ENCODE measurements at regions not wholly inside any gene's neighbourhood (a gene's known extent, or its start where the extent isn't known, plus 50 kb on each side); places are given as distances from the start of the nearest gene placed in this dataset.
A peak's percentile ranks its signal among the peaks of the same experiment; 100 is the strongest.
"Not testable (repeated sequence)": the region's sequence is repeated elsewhere in the genome, so short reads cannot be mapped to it uniquely, and the experiment has no call there.

DNA sequence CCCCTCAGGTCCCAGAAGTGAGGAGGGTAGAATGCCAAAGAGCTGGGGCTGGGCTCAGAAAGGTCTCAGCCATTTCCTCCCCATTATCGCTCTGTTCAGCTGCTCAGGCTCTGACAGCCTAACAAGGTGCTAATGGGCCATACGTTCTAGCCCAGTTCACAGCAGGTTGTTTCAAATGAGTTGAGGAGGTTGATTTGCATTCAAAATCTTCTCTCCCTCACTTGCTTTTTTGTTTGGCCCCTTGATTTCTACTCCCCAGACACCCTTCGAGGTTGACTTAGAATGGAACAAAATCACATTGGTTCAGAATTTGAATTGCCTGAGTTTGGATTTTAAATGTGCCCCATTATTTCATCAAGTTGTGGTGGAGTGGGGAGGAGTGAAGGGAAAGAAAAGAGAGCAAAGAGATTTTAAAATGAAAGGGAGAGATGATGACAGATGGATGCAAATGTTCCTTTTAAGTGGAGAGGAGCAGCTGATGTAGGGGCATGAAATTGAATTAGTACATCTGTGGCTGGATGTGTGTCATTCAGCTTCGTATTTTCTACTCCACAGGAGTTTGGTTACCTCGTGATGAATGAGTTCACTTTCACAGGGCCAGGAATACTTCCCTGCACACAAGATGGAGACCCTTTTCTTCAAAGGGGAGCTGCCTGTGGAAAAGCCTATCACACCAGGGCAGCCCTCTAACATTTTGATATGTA is 425.8 kb upstream of the CAMK1G start:
- no peak for DNase-seq

DNA sequence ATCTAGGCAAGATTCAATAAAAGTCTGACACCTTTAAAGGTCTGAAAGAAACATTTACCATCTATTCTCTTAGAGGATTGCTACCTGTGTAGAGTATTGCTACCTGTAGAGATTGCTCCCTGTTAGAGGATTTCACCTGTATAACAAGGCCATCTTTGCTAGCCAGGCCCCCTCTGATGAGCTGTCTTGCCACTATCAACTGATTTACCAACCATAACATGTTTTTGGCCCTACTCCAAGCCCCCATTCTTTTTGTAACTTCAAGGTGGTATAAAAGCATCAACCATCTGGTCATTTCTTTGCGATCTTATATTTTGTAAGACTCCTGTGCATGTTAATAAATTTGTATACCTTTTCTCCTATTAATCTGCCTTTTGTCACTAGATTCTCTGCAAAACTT is 424.7 kb upstream of the CAMK1G start:
- DNase-seq: no peak

DNA sequence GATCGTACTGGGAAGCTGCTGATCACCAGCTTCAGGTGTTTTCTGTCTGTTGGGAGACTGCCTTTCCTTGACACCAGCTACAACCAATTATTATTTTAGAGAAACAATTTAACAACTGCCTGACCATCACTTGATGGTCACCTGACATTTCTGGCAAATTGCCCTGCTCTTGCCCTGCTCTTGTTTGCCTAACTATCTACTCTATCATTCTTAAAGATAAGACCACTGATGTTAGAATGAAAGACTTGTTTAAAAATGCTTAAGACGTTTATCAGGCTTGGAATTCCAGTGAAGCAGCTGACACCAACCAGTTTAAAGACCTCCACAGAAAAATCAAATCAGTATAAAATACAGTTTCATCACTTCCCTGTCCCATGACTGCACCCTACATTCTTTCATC is 423.3 kb upstream of the CAMK1G start:
- no peak for DNase-seq

DNA sequence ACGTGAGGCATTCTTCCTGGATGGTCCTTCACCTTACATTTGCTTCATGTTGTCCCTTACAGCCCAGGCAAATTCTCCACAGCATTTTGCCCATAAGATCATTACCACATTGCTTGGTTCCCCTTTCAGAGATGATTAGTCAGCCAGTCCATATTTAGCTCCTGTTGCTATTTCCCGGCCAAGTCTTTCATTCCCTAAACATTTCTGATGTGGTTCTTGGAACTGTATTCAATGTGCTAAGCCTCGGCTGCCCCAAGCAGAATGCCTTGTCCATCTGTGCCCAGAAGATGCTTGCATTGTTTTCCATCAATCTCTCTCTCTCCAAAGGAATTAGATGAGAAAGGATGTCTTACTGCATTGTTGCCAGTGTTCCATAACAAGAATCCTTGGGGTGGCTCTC is 420.9 kb upstream of the CAMK1G start:
- no peak for DNase-seq

DNA sequence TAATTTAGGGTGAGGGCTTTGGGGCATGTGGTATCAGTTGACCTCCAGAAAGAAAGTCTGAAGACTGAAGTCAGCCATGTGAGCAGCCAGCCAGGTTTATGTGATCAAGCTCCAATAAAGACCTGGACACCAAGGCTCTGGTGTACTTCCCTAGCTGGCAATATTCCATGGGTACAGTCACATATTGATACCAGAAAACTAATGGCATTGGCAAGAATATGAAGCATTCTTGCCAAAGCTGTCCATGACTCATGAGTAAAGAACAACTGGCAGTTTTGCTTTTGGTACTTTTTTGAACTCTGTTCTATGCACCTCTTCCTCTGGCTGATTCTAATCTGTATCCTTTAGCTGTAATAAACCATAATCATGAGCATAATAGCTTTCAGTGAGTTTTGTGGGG is 415.3 kb upstream of the CAMK1G start:
- no peak for DNase-seq

DNA sequence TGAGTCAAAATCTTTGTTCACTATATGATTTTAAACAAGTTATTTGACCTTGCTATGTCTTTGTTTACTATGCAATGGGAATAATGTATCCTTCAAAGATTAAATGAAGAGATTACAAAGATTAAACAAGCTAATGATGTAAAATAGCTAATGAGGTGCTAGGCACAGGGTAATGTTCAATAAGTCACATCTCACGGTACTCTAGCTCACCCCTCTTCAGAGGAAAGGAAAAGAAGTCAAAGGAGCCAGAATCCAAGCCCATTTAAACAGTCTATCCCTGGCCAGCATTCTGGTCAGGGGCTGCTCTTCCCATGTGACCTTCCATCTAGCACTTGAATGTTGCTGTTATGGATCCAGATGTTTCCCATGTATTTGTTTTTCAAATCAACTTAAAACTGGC is 412.4 kb upstream of the CAMK1G start:
- no peak for DNase-seq

DNA sequence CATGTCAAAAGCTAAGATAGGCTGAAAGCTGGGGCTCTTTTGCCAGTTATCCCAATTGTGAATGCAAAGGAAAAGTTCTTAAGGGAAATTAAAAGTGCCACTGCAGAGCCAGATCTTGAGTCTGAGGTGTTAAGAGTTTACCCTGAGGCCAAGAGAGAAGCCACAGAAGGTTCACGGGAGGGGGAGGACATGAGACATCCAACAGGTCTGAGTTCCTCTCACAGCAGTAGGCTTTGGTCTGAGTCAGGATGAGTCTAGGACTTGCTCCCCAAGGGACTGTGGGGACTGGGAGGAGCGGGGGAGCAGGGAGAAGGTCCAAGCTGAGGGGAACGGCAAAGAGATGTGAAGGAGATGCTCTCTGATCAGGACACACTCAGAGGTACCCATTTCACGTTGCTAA is 411.2 kb upstream of the CAMK1G start:
- no peak for DNase-seq

DNA sequence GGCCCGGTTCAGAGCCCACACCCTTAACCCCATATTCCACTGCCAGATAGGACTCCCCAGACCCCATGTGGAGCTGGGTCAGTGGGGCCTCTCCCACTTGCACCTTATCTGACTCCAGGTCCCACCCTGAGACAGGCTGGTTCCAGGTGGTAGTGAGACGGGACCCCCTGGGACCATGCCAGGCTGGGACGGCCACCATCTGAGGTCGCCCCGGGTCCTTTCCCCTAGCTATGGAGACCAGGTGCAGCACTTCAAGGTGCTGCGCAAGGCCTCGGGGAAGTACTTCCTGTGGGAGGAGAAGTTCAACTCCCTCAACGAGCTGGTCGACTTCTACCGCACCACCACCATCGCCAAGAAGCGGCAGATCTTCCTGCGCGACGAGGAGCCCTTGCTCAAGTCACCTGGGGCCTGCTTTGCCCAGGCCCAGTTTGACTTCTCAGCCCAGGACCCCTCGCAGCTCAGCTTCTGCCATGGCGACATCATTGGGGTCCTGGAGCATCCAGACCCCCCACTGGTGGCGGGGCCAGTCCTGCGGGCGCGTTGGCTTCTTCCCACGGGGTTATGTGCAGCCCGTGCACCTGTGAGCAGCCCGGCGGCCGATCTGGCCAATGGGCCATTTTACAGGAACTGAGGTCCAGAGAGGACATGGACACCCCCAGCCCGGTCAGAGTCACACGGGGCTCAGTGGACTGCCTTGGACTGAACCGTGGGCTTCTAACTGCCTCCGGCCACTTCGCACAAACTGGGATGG is 410.5 kb upstream of the CAMK1G start:
- not testable (repeated sequence) for DNase-seq

DNA sequence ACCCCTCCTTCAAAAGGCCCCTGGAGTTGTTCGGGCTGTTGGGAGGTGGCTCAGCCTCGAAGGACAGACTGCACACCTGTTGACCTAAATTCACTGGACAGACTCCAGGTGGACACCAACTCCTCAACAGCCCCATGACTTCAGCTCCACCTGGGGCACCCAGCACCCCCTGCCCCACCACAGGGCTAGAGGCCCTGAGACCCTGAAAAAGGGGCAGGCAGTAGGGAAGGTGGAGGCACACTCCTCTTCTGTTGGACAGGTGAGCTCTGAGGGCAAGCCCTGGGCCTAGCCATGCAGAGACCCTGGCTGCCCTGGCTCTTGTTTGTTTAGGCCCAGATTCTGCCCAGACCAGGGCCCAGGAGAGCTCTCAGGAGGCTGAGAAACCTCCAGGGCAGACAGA is 409.7 kb upstream of the CAMK1G start:
- DNase-seq: not testable (repeated sequence)

DNA sequence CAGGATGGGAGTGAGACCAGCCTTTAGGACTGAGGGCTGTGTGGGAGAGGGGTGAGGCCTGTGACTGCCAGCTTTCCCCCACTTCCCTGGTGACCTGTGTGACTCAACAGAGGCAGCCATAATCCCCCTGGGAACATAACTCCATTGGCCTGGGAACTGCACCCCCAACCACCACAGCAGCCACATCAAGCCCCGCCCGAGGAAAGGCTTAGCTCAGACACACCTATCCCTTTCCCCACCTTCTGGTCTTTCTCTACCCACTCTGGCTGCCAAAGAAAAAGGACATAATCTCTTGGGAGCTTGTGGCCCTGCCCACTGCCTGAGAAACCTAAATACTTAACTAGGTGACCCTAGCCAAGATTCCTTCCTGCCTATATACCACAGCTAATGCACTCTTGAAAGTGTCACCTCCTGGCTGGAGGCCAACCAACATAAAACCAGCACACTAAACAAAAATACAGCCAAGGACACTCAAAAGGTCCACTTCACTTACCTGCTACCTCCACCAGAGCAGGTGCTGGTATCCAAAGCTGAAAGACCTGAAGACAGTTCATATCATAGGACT is 406.6 kb upstream of the CAMK1G start:
- DNase-seq: no peak

DNA sequence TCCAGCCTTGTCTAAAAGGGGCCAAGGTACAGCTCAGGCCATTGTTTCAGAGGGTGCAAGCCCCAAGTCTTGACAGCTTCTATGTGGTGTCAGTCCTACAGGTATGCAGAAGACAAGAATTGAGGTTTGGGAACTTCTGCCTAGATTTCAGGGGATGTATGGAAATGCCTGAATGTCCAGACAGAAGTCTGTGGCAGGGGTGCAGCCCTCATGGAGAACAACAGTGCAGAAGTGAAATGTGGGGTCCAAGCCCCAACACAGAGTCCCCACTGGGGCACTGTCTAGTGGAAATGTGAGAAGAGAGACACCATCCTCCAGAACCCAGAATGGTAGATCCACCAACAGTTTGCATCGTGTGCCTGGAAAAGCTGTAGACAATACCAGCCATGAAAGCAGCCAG is 400.3 kb upstream of the CAMK1G start:
- no peak for DNase-seq

DNA sequence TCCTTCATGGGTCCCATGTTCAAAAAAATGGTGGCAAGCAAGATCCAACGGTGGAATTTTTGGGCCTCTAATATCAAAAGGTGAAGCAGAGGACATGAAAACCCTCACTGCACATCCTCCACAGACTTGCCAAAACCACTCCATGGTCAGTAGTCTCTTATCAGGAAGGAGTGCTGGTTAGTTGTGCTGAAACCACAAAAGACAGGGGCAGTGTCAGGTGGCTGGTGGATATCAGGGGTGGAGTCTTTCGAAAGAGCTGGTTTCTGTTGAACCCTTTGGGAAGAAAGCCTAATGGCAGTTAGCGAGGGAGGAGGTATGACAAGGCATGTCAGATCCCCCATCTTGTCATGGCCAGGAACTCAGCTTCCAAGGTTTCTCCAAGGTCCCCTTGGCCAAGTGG is 395.9 kb upstream of the CAMK1G start:
- no peak for DNase-seq

DNA sequence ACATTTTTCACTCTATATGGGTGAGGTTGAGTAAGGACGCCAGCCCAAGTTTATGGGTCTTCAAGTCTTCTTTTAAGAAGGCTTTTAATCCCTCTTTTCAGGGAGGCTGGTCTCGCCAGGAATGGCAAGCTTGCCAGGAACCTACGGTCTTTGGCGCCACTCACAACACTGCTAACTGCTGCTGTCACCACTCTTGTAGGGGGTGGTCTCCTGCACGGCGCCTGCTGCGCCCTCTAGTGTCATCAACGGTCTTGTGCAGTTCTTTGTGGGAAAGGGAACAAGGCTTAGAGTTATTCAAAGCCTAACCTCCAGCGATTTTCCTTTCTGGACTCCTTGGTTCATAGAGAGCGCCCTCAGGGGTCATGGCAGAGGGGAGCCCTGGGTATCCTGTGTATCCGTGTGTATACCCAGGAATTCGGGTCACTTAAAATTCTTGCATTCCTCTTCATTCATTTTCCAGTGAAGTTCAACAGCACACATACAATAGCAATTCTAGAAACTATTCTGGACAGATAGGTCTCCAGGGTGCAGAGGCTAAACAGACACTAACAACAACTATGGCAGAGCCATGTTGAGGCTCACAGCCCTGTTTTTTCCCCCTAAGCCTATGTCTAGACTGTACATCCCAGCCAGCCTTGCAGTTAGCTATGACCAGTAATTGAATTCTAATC is 392.8 kb upstream of the CAMK1G start:
- no peak for DNase-seq

DNA sequence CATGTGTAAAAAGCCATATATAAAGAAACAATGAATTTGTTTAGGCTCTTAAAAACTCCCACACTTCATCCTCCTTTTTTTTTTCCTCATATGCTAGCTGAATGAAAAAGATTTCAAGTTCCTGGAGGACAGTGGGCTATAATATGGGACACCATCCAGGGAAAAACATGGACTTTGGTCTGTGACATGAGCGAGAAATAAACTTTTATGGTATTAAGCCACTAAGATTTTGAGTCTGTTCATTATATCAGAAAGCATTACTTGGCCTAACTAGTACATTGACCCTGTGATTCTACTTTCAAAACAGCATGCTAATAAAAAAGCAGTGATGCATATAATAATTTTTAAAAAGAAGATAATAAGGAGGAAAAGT is 392.3 kb upstream of the CAMK1G start:
- no peak for DNase-seq

DNA sequence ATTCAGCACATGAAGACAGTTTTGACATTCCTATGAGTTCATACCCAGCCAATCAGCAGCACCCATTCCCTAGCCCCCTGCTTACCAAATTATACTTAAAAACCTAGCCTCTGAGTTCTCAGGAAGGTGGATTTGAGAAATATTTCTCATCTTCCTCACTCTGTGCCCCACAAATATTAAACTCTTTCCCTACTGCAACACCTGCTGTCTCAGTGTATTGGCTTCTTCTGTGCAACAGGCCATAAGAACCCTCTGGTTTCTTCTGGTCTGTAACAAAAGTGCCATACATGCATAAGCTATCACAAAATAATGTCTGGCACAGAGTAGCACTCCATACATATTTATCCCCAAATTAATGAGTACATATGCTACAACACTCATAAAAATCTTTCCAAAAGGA is 387.4 kb upstream of the CAMK1G start:
- no peak for DNase-seq

DNA sequence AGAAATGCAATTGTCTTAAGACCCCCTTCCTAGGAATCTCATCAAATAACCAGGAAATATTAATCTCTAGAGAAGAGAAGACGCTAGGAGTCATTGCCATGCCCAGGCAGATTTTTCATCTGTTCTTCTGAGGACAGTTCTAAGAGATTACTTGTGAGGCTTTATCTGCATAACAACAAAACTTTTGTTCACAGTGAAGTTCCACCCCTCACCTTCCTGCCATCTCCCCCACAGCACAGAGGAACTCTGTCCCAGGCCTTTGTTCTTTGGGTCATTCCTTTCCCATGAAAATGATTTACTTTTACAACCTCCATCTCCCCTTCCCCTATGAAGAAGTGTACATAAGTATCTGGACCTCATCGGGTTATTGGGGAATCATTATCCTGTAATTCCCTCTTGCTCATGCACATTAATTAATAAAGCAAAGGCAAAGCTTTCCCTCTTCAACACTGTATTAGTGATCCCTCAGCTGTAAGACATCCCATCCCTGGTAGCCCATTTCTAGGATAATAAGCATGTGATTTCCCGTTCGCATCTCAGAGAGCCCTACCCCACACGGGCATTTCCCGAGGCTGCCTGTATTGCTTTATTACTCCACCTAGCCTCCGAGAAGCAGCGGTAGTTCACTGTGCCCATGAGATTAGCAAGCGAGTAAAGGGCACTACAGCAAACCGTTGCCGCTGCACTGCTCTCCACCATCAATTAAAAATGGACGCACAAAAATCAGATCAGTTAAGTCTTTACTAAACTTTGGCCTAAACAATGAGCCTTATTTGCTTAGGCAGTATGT is 384.4 kb upstream of the CAMK1G start:
- no peak for DNase-seq

DNA sequence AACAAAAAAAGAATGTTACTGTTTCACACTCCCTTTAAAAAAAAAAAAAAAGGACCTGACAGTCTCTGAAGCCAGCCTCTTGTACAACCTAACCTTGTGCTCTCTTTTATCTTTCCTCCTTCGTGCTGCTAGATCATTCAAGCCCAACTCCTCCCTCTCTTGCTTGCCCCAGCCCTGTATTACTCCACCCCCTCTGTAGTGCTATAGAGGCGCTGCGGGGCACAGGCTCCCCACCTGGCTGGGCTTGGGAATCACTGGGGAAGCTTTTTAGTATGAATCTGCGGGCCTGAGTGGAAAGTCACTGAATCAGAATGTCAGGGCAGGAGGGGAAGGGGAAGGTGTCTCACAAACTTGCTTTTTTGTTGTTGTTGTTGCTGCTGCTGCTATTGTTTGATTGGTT is 383.7 kb upstream of the CAMK1G start:
- DNase-seq: no peak

DNA sequence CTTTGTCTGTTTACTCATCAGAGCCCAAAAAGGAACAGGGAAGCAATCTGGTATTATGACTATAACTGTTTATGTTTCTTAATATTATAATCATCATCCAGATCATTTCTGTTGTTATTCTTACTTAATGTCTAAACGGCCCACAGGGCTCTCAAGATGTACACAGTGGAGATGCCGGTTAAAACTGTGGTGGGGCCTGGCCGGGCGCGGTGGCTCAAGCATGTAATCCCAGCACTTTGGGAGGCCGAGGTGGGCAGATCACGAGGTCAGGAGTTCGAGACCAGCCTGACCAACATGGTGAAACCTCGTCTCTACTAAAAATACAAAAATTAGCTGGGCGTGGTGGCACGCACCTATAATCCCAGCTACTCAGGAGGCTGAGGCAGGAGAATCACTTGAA is 381.2 kb upstream of the CAMK1G start:
- not testable (repeated sequence) for DNase-seq

DNA sequence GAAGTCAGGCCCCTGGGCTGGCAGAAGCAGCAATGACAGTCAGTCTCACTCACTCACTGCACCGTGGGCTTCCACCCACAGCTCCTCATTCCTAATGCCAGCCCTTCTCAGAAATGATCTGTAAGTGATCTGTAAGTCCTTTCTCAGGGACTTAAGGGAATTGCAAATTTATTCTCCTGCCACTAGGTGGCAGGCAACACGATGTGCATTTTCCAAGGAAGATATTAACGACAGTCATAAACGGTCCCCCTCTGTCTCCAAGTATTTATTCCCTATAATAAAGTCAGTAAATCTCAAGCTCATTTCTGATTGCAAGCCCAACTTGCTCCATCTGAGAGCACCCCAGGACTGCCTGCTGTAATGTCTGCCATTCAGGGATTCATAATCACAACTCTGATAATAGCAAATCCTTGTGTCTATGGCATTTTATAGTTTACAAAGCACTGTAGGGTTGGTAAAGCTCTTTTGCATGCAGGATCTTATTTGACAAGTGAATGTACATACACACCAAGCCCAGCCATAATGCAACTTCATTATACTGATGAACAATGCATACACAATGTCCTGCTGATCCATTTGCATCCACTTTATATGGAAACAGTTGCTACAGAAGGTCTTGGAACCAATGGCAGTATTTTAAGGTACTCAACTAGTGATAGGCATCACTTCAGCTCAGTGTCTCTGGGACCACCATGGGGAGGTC is 380.5 kb upstream of the CAMK1G start:
- peak in 1 of 2 donors; percentile 8 for DNase-seq

DNA sequence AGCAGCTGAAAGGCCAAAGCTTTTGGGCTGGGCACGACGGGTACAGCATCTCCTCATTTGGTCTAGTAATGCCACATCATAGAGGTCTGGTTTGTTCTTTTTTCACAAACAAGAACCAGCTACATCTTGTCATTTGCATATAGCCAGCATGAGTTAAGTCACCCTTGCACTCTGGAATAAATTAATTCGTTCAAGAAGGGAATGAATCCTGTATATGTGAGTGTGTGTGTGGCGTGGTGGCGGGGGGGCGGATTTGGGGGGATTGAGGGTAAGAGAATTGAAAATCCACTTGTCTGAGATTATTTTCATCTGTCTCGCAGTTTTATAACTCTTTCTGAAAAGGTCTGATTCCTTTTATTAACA is 380.0 kb upstream of the CAMK1G start:
- DNase-seq: no peak

DNA sequence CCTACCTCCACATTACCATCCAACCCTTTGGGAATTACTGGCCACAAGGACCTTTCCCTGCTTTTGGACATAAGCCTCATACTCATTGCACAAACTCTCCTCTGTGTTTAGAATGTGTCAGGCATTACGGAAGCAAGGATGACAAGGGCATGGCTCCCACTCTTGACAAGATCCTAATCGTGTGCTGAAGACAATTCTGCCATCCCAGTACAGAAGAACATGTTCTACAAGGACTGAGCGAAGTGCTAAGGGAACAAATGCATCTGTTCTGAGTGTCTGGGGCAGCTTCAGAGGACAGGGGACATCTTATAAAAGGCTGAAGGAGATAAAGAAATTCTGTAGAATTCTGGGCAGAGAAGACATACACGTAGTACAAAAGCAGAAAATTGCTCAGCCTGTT is 378.5 kb upstream of the CAMK1G start:
- no peak for DNase-seq

DNA sequence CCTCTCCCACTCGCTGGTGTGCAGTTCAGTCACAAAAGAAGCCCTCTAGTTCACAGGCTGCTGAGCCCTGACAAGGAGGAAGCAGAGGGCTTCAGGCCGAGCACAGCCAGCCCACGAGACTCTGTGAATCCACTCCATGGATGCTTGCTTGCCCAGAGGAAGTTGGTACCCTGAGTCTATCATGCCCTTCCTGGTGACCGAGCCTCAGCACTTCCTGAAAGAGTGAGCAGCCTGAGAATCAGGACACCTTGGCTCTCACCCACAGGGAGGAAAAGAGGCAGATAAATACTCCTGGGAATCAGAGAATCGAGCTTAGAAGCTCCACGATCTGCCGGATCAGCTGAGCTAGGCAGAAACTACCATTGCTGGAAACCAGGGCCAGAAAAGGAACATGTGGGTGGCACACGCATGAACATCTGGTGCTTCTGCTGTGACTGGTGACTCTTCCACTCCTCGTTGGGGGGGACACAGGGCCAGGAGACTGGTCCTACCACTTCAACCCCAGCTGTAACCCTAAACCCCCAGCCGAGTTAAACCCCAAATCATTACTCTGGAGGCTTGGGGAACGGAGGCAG is 376.3 kb upstream of the CAMK1G start:
- no peak for DNase-seq

Data from CD4-positive, alpha-beta T cell treated with Interleukin-4 for 1 hour (primary cell).